ENCODE measurements at regions not wholly inside any gene's neighbourhood (a gene's known extent, or its start where the extent isn't known, plus 50 kb on each side); places are given as distances from the start of the nearest gene placed in this dataset.

DNA sequence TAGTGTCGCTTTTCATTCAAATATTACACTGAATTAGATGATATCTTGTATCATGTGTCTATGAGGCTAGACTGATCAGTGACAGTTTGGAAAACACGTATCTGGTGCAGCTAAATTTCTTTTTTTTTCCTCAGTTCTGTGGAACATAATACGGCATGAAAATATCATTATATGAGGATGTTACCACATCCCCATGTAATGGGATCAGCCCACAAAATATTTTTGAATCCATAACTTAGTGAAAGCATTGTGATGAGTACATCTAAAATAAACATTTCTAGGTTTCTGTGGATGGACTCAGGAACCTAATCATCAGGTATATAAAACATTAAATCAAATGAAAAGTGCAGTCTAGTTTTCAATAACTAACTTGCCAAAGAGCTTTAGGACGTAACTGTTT lies 356.3 kb downstream of the USP25 start:
- no peak for DNase-seq (ENCODE audit: low spot score)
- no peak overlapping the region for H2BK120ac ChIP-seq (ENCODE audit: low read depth, low read length)
- H3K4me2 ChIP-seq (ENCODE audit: insufficient read depth, low read length, poor library complexity, severe bottlenecking), result no peak overlapping the region
- no peaks in the 10 kb centered on the region for H3K36me3 ChIP-seq (replicated peaks in 1 of 2; ENCODE audit: control insufficient read depth in 2 of 2, insufficient read depth in 2 of 2, low read length in 2 of 2)
- H2BK12ac ChIP-seq (ENCODE audit: low read length), result no peak overlapping the region
- H2BK5ac ChIP-seq (ENCODE audit: low read length), result no peak overlapping the region
- H3K23ac ChIP-seq (ENCODE audit: low read depth, low read length, poor library complexity), result no peak overlapping the region
- H3K18ac ChIP-seq (ENCODE audit: low read length), result no peak overlapping the region
- no peaks in the 10 kb centered on the region for H3K4me1 ChIP-seq (ENCODE audit: control insufficient read depth in 2 of 2, insufficient read depth in 1 of 2, low read depth in 1 of 2, low read length in 2 of 2)
- no peak overlapping the region for H3K27ac ChIP-seq (replicated peaks; ENCODE audit: low read length)
- no peak overlapping the region for H3K4ac ChIP-seq (ENCODE audit: low read length)
- no peak overlapping the region for H2AFZ ChIP-seq (ENCODE audit: low read length)
- no peak overlapping the region for H2BK15ac ChIP-seq (ENCODE audit: low read length)
- H3K79me1 ChIP-seq (ENCODE audit: low read depth, low read length), result no peaks in the 10 kb centered on the region
- no peak overlapping the region for H4K91ac ChIP-seq (ENCODE audit: low read depth, low read length, poor library complexity)
- no peak overlapping the region for H3K4me3 ChIP-seq (ENCODE audit: low read length in 2 of 2)
- H3K14ac ChIP-seq (ENCODE audit: low read length), result no peak overlapping the region
- H3K27me3 ChIP-seq (ENCODE audit: control insufficient read depth in 3 of 3, insufficient read depth in 3 of 3, low read depth in 1 of 3, low read length in 3 of 3), result no peaks in the 10 kb centered on the region
- H4K8ac ChIP-seq (ENCODE audit: low read depth, low read length), result no peak overlapping the region
- no peak overlapping the region for H3K9ac ChIP-seq (ENCODE audit: low read depth, low read length, poor library complexity)
- WGBS, 2 donors (ENCODE audit: extremely low coverage in 2 of 2, insufficient read length in 2 of 2, insufficient replicate concordance in 1 of 2), result no CpG with 5 or more reads among the region's 4 CpGs
- H3K9me3 ChIP-seq (replicated peaks in 1 of 2; ENCODE audit: control insufficient read depth in 2 of 2, insufficient read depth in 1 of 2, low read depth in 1 of 2, low read length in 2 of 2), result peaks cover 0 to 4% of the 10 kb centered on the region in 2 donors
- no peak overlapping the region for H2AK5ac ChIP-seq (ENCODE audit: low read depth, low read length)

DNA sequence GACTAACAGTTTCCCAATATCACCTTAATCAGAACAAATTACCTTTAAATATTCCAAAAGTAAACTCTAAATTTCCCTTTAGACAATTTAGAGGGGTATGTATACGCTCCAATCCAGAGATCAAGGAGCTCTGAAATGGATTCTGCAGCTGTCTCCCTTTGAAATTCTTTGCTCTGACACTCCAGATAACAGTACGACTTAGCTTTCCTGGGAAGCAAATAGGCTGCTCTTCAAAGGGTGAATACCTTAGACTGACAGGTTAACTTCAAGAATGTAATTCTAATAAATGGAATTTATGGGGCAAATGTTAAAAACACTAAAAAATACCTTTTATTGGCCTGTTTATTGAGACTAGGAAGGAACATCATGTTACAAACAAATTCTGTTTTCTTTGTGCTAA lies 357.2 kb downstream of the USP25 start:
- H2AFZ ChIP-seq (ENCODE audit: low read length), result peak overlapping the region; percentile 3
- no peak overlapping the region for H2BK120ac ChIP-seq (ENCODE audit: low read depth, low read length)
- H3K4ac ChIP-seq (ENCODE audit: low read length), result no peak overlapping the region
- no peak overlapping the region for H2BK12ac ChIP-seq (ENCODE audit: low read length)
- H3K4me1 ChIP-seq (ENCODE audit: control insufficient read depth in 2 of 2, insufficient read depth in 1 of 2, low read depth in 1 of 2, low read length in 2 of 2), result no peaks in the 10 kb centered on the region
- H3K4me2 ChIP-seq (ENCODE audit: insufficient read depth, low read length, poor library complexity, severe bottlenecking), result no peak overlapping the region
- H3K18ac ChIP-seq (ENCODE audit: low read length), result no peak overlapping the region
- H3K36me3 ChIP-seq (replicated peaks in 1 of 2; ENCODE audit: control insufficient read depth in 2 of 2, insufficient read depth in 2 of 2, low read length in 2 of 2), result no peaks in the 10 kb centered on the region
- DNase-seq (ENCODE audit: low spot score), result no peak
- H3K79me1 ChIP-seq (ENCODE audit: low read depth, low read length), result no peaks in the 10 kb centered on the region
- no peak overlapping the region for H2AK5ac ChIP-seq (ENCODE audit: low read depth, low read length)
- no peak overlapping the region for H3K23ac ChIP-seq (ENCODE audit: low read depth, low read length, poor library complexity)
- H4K91ac ChIP-seq (ENCODE audit: low read depth, low read length, poor library complexity), result no peak overlapping the region
- H2BK15ac ChIP-seq (ENCODE audit: low read length), result no peak overlapping the region
- H3K9me3 ChIP-seq (replicated peaks in 1 of 2; ENCODE audit: control insufficient read depth in 2 of 2, insufficient read depth in 1 of 2, low read depth in 1 of 2, low read length in 2 of 2), result peaks cover 0 to 4% of the 10 kb centered on the region in 2 donors
- no peaks in the 10 kb centered on the region for H3K27me3 ChIP-seq (ENCODE audit: control insufficient read depth in 3 of 3, insufficient read depth in 3 of 3, low read depth in 1 of 3, low read length in 3 of 3)
- no peak overlapping the region for H3K14ac ChIP-seq (ENCODE audit: low read length)
- H4K8ac ChIP-seq (ENCODE audit: low read depth, low read length), result no peak overlapping the region
- no peak overlapping the region for H3K4me3 ChIP-seq (ENCODE audit: low read length in 2 of 2)
- no peak overlapping the region for H3K9ac ChIP-seq (ENCODE audit: low read depth, low read length, poor library complexity)
- no peak overlapping the region for H3K27ac ChIP-seq (replicated peaks; ENCODE audit: low read length)
- no CpG with 5 or more reads among the region's 2 CpGs for WGBS, 2 donors (ENCODE audit: extremely low coverage in 2 of 2, insufficient read length in 2 of 2, insufficient replicate concordance in 1 of 2)
- H2BK5ac ChIP-seq (ENCODE audit: low read length), result no peak overlapping the region

DNA sequence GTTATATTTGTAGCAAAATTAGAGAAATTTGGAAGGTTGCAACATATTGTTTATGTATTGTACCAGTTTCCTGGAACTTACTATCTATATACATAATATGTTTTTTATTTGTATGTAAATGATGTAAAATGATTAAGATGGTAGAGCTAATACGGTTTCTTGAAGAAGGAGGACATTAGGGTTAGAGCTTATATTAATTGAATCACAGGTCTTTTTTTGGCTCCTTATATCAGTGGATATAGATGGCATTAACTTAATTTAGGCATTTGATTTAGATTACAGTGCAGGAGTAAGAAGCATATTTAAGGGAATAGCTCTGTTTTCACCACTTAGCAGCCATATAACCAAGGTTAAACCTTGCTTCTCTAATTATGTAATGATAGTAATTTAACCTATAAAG lies 357.7 kb downstream of the USP25 start:
- Histone ChIP-seq H3K23ac (ENCODE audit: low read depth, low read length, poor library complexity) (no peak overlapping the region), H3K4me2 (ENCODE audit: insufficient read depth, low read length, poor library complexity, severe bottlenecking) (no peak overlapping the region), H2AFZ (ENCODE audit: low read length) (no peak overlapping the region), H3K4ac (ENCODE audit: low read length) (no peak overlapping the region), H4K8ac (ENCODE audit: low read depth, low read length) (no peak overlapping the region), H3K27ac (replicated peaks; ENCODE audit: low read length) (no peak overlapping the region), H3K27me3 (ENCODE audit: control insufficient read depth in 3 of 3, insufficient read depth in 3 of 3, low read depth in 1 of 3, low read length in 3 of 3) (no peaks in the 10 kb centered on the region), H3K4me1 (ENCODE audit: control insufficient read depth in 2 of 2, insufficient read depth in 1 of 2, low read depth in 1 of 2, low read length in 2 of 2) (no peaks in the 10 kb centered on the region), H3K9me3 (replicated peaks in 1 of 2; ENCODE audit: control insufficient read depth in 2 of 2, insufficient read depth in 1 of 2, low read depth in 1 of 2, low read length in 2 of 2) (peaks cover 0 to 4% of the 10 kb centered on the region in 2 donors), H2AK5ac (ENCODE audit: low read depth, low read length) (no peak overlapping the region), H3K79me1 (ENCODE audit: low read depth, low read length) (no peaks in the 10 kb centered on the region), H2BK12ac (ENCODE audit: low read length) (no peak overlapping the region), H3K4me3 (ENCODE audit: low read length in 2 of 2) (no peak overlapping the region), H3K14ac (ENCODE audit: low read length) (no peak overlapping the region), H2BK120ac (ENCODE audit: low read depth, low read length) (no peak overlapping the region), H2BK15ac (ENCODE audit: low read length) (no peak overlapping the region), H3K36me3 (replicated peaks in 1 of 2; ENCODE audit: control insufficient read depth in 2 of 2, insufficient read depth in 2 of 2, low read length in 2 of 2) (no peaks in the 10 kb centered on the region), H3K9ac (ENCODE audit: low read depth, low read length, poor library complexity) (no peak overlapping the region), H2BK5ac (ENCODE audit: low read length) (no peak overlapping the region), H4K91ac (ENCODE audit: low read depth, low read length, poor library complexity) (no peak overlapping the region), H3K18ac (ENCODE audit: low read length) (no peak overlapping the region)
- WGBS, 2 donors (ENCODE audit: extremely low coverage in 2 of 2, insufficient read length in 2 of 2, insufficient replicate concordance in 1 of 2), result 100% methylated on average over 1 of the region's 1 CpG; no CpG with 5 or more reads in 1 of the 2 donors
- no peak for DNase-seq (ENCODE audit: low spot score)

DNA sequence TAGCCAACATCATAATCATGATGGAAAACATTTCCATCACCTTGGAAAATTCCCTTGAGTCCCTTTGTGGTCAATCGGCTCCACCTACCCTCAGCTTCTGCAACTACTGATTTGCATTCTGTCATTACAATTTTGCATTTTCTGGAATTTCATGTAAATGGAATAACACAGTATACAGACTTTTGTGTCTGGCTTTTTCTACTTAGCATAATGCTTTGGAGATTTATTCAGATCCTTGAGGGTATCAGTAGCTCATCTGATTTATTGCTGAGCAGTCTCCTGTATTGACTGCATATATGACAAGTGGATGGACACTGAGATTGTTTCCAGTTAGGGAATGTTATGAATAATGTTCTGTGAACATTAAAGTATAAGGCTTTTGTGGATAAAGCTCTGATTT lies 358.3 kb downstream of the USP25 start:
- Histone ChIP-seq H3K14ac (ENCODE audit: low read length) (no peak overlapping the region), H2BK15ac (ENCODE audit: low read length) (no peak overlapping the region), H3K18ac (ENCODE audit: low read length) (no peak overlapping the region), H3K79me1 (ENCODE audit: low read depth, low read length) (no peaks in the 10 kb centered on the region), H3K27me3 (ENCODE audit: control insufficient read depth in 3 of 3, insufficient read depth in 3 of 3, low read depth in 1 of 3, low read length in 3 of 3) (no peaks in the 10 kb centered on the region), H3K23ac (ENCODE audit: low read depth, low read length, poor library complexity) (no peak overlapping the region), H3K9ac (ENCODE audit: low read depth, low read length, poor library complexity) (no peak overlapping the region), H2AK5ac (ENCODE audit: low read depth, low read length) (no peak overlapping the region), H4K91ac (ENCODE audit: low read depth, low read length, poor library complexity) (no peak overlapping the region), H3K4me1 (ENCODE audit: control insufficient read depth in 2 of 2, insufficient read depth in 1 of 2, low read depth in 1 of 2, low read length in 2 of 2) (no peaks in the 10 kb centered on the region), H2BK120ac (ENCODE audit: low read depth, low read length) (no peak overlapping the region), H3K9me3 (replicated peaks in 1 of 2; ENCODE audit: control insufficient read depth in 2 of 2, insufficient read depth in 1 of 2, low read depth in 1 of 2, low read length in 2 of 2) (peaks cover 0 to 2% of the 10 kb centered on the region in 2 donors), H3K36me3 (replicated peaks in 1 of 2; ENCODE audit: control insufficient read depth in 2 of 2, insufficient read depth in 2 of 2, low read length in 2 of 2) (no peaks in the 10 kb centered on the region), H2AFZ (ENCODE audit: low read length) (no peak overlapping the region), H2BK5ac (ENCODE audit: low read length) (no peak overlapping the region), H3K4me3 (ENCODE audit: low read length in 2 of 2) (no peak overlapping the region), H4K8ac (ENCODE audit: low read depth, low read length) (no peak overlapping the region), H2BK12ac (ENCODE audit: low read length) (no peak overlapping the region), H3K4ac (ENCODE audit: low read length) (no peak overlapping the region), H3K27ac (replicated peaks; ENCODE audit: low read length) (no peak overlapping the region), H3K4me2 (ENCODE audit: insufficient read depth, low read length, poor library complexity, severe bottlenecking) (no peak overlapping the region)
- no peak for DNase-seq (ENCODE audit: low spot score)
- WGBS, 2 donors (ENCODE audit: extremely low coverage in 2 of 2, insufficient read length in 2 of 2, insufficient replicate concordance in 1 of 2), result no CpG with 5 or more reads among the region's 1 CpG

Measured in neuronal stem cell (in vitro differentiated cells).